ENCODE measurements at regions not wholly inside any gene's neighbourhood (a gene's known extent, or its start where the extent isn't known, plus 50 kb on each side); places are given as distances from the start of the nearest gene placed in this dataset.

GRCh38 chr17:5741810-5742209, 157.5 kb upstream of the NLRP1 start:
- intact Hi-C loops (cut with DNase I) = no loop called here
- no peaks in the 10 kb centered on the region for H3K4me1 ChIP-seq
- no peak for TF ChIP-seq POLR2AphosphoS5 (IDR thresholded peaks at IDR 0.05)
- no peak for TF ChIP-seq EP300 (IDR thresholded peaks at IDR 0.05)
- no peak for TF ChIP-seq CTCF (IDR thresholded peaks at IDR 0.05)
- TF ChIP-seq POLR2A (IDR thresholded peaks at IDR 0.05; ENCODE audit: low read depth) = no peak
- peaks cover 0 to 17% (median 0%) of the 10 kb centered on the region in 4 donors for H3K27me3 ChIP-seq
- no peaks in the 10 kb centered on the region for H3K9me3 ChIP-seq
- H3K36me3 ChIP-seq = no peaks in the 10 kb centered on the region
- H3K27ac ChIP-seq (replicated peaks in 1 of 4) = no peak overlapping the region
- 80% methylated on average over 8 of the region's 8 CpGs for WGBS
- DNase-seq (ENCODE audit: extremely low spot score) = peak; percentile 39
- H3K4me3 ChIP-seq = no peak overlapping the region

- no peak for TF ChIP-seq POLR2AphosphoS5 (IDR thresholded peaks at IDR 0.05)
- TF ChIP-seq CTCF (IDR thresholded peaks at IDR 0.05) = no peak
- TF ChIP-seq EP300 (IDR thresholded peaks at IDR 0.05) = no peak
- no peak for TF ChIP-seq POLR2A (IDR thresholded peaks at IDR 0.05; ENCODE audit: low read depth)
- no peaks in the 10 kb centered on the region for H3K9me3 ChIP-seq
- intact Hi-C loops (cut with DNase I) = no loop called here
- peak; percentile 53 for DNase-seq (ENCODE audit: extremely low spot score)
- no peak overlapping the region for H3K27ac ChIP-seq (replicated peaks in 1 of 4)
- H3K4me1 ChIP-seq = no peaks in the 10 kb centered on the region
- H3K27me3 ChIP-seq = peaks cover 0 to 27% (median 0%) of the 10 kb centered on the region in 4 donors
- WGBS = 56% methylated on average over 4 of the region's 4 CpGs
- no peak overlapping the region for H3K4me3 ChIP-seq
- H3K36me3 ChIP-seq = no peaks in the 10 kb centered on the region
These were observed 161.0 kb upstream of the NLRP1 start for GRCh38 chr17:5745111-5745813.

- Histone ChIP-seq H3K9me3 (no peaks in the 10 kb centered on the region), H3K36me3 (no peaks in the 10 kb centered on the region), H3K27ac (replicated peaks in 1 of 4) (no peak overlapping the region), H3K27me3 (peaks cover 0 to 27% (median 0%) of the 10 kb centered on the region in 4 donors), H3K4me3 (no peak overlapping the region), H3K4me1 (no peaks in the 10 kb centered on the region)
- DNase-seq (ENCODE audit: extremely low spot score) = peak; percentile 68
- TF ChIP-seq EP300 (IDR thresholded peaks at IDR 0.05) (no peak), POLR2AphosphoS5 (IDR thresholded peaks at IDR 0.05) (no peak), CTCF (IDR thresholded peaks at IDR 0.05) (no peak), POLR2A (IDR thresholded peaks at IDR 0.05; ENCODE audit: low read depth) (no peak)
- 77% methylated on average over 3 of the region's 3 CpGs for WGBS
- intact Hi-C loops (cut with DNase I) = no loop called here
These were observed 163.0 kb upstream of the NLRP1 start for GRCh38 chr17:5747276-5747675.

GRCh38 chr17:5747964-5748363, 163.7 kb upstream of the NLRP1 start:
- Histone ChIP-seq H3K4me1 (no peaks in the 10 kb centered on the region), H3K4me3 (no peak overlapping the region), H3K36me3 (no peaks in the 10 kb centered on the region), H3K27me3 (peaks cover 0 to 27% (median 0%) of the 10 kb centered on the region in 4 donors), H3K27ac (replicated peaks in 1 of 4) (no peak overlapping the region), H3K9me3 (no peaks in the 10 kb centered on the region)
- TF ChIP-seq POLR2A (IDR thresholded peaks at IDR 0.05; ENCODE audit: low read depth) (no peak), POLR2AphosphoS5 (IDR thresholded peaks at IDR 0.05) (no peak), EP300 (IDR thresholded peaks at IDR 0.05) (no peak), CTCF (IDR thresholded peaks at IDR 0.05) (no peak)
- DNase-seq (ENCODE audit: extremely low spot score) = peak; percentile 55
- 48% methylated on average over 4 of the region's 4 CpGs for WGBS
- intact Hi-C loops (cut with DNase I) = no loop called here

- intact Hi-C loops (cut with DNase I) = no loop called here
- WGBS = 84% methylated on average over 2 of the region's 2 CpGs
- Histone ChIP-seq H3K27me3 (peaks cover 0 to 50% (median 3%) of the 10 kb centered on the region in 4 donors), H3K4me3 (no peak overlapping the region), H3K4me1 (no peaks in the 10 kb centered on the region), H3K27ac (replicated peaks in 1 of 4) (no peak overlapping the region), H3K36me3 (no peaks in the 10 kb centered on the region), H3K9me3 (no peaks in the 10 kb centered on the region)
- DNase-seq (ENCODE audit: extremely low spot score) = no peak
- TF ChIP-seq EP300 (IDR thresholded peaks at IDR 0.05) (no peak), CTCF (IDR thresholded peaks at IDR 0.05) (no peak), POLR2A (IDR thresholded peaks at IDR 0.05; ENCODE audit: low read depth) (no peak), POLR2AphosphoS5 (IDR thresholded peaks at IDR 0.05) (no peak)
These were observed 169.1 kb upstream of the NLRP1 start for GRCh38 chr17:5753421-5753820.

Measured in esophagus muscularis mucosa (tissue), 4 donors.